IPS DF 4.7 (cell line): ENCODE measurements at regions not wholly inside any gene's neighbourhood (a gene's known extent, or its start where the extent isn't known, plus 50 kb on each side); places are given as distances from the start of the nearest gene placed in this dataset.

Source experiments
- DNase-seq: peaks from one replicate; pipeline ENCODE4 v3.0.0-alpha.2; 2013; ENCODE audit warnings: low spot score; ENCODE audit errors: extremely low read depth

GRCh38 chr19:23855676-23856075 is 59.0 kb upstream of the ZNF726 start:
- no peak for DNase-seq

- no peak for DNase-seq
Measured at GRCh38 chr19:23851966-23852365, 62.7 kb upstream of the ZNF726 start.

- no peak for DNase-seq
Measured at GRCh38 chr19:23832717-23833327, 74.1 kb upstream of the ZNF681 start.

- peak; percentile 44 for DNase-seq
Measured at GRCh38 chr19:23823952-23824389, 65.3 kb upstream of the ZNF681 start.

- DNase-seq, result no peak
Measured at GRCh38 chr19:23822735-23823134, 64.0 kb upstream of the ZNF681 start.

GRCh38 chr19:23817519-23817918 is 58.8 kb upstream of the ZNF681 start:
- no peak for DNase-seq

- no peak for DNase-seq
Measured at GRCh38 chr19:23810496-23810895, 51.8 kb upstream of the ZNF681 start.
